ENCODE measurements at regions not wholly inside any gene's neighbourhood (a gene's known extent, or its start where the extent isn't known, plus 50 kb on each side); places are given as distances from the start of the nearest gene placed in this dataset.

DNA sequence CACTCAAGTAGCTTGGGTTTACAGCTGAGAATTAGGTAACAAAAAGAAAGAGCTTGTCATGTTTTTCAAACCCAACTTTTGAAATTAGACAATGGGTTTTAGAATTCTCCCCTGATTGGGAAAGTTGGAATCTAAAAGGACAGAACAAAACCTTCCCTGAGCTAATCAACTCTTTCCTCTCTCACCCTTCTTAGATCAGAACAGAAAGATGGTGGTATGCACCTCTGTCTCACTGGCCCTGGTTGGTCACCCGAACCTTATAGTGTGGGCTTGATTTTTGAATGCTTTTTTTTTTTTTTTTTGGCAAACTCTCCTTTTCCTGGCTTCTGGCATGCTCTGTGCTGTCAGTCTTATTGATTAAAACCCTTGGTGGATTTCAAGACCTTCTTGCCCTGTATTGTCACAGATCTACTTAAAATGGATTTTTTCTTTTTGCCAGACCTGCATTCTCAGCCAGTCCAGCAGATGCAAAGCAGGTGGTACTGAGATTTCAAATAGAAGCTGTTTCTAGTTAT is 251.1 kb upstream of the RMST start:
- H3K79me2 ChIP-seq (ENCODE audit: insufficient read depth, low read length): no peaks in the 10 kb centered on the region
- intact Hi-C loops (cut with micrococcal nuclease): no loop called here
- ChIA-PET CTCF (no interaction called here), RAD21 (ENCODE audit: low non-redundant PET in 1 of 2, low total read pairs in 2 of 2, uncharacterized antibody in 2 of 2, unreplicated experiment in 2 of 2) (no interaction called here), POLR2A (no interaction called here)
- H3K4me1 ChIP-seq (ENCODE audit: control insufficient read depth in 1 of 2, insufficient read depth in 2 of 2, low read length in 2 of 2): no peaks in the 10 kb centered on the region
- H3K9me3 ChIP-seq (ENCODE audit: control insufficient read depth in 1 of 2, insufficient read depth in 1 of 2, low read depth in 1 of 2, low read length in 2 of 2): no peaks in the 10 kb centered on the region
- no peak overlapping the region for H3K4me3 ChIP-seq (replicated peaks in 1 of 2; ENCODE audit: low read depth in 1 of 2, low read length in 2 of 2)
- no peak overlapping the region for H3K27ac ChIP-seq (ENCODE audit: low read depth, low read length)
- DNase-seq (ENCODE audit: low read depth, low spot score) (no peak), ATAC-seq (no peak)
- no peaks in the 10 kb centered on the region for H4K20me1 ChIP-seq (ENCODE audit: insufficient read depth)
- H3K9me2 ChIP-seq (ENCODE audit: insufficient read depth): no peaks in the 10 kb centered on the region
- no peaks in the 10 kb centered on the region for H3K27me3 ChIP-seq (ENCODE audit: insufficient read depth, low read length)
- no TSS peak for BruUV-seq (replicated peaks)
- H3K4me2 ChIP-seq (ENCODE audit: low read length): no peak overlapping the region
- H3K9ac ChIP-seq (ENCODE audit: low read length): no peak overlapping the region
- no peaks in the 10 kb centered on the region for H3K36me3 ChIP-seq (ENCODE audit: control insufficient read depth in 1 of 2, insufficient read depth in 2 of 2, low read length in 2 of 2)
- TF ChIP-seq, protein P1, sequence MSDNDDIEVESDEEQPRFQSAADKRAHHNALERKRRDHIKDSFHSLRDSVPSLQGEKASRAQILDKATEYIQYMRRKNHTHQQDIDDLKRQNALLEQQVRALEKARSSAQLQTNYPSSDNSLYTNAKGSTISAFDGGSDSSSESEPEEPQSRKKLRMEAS (IDR thresholded peaks at IDR 0.05): no peak
- TF ChIP-seq SIN3A (IDR thresholded peaks at IDR 0.05; ENCODE audit: low read depth) (no peak), RAD21 (IDR thresholded peaks at IDR 0.05; ENCODE audit: low read depth) (no peak), YY1 (IDR thresholded peaks at IDR 0.05; ENCODE audit: extremely low read depth, insufficient replicate concordance, low read depth, low read length) (no peak), TCF7L2 (IDR thresholded peaks at IDR 0.05; ENCODE audit: borderline replicate concordance, extremely low read depth, insufficient read depth, insufficient read length) (no peak), ZNF274 (IDR thresholded peaks at IDR 0.05; ENCODE audit: low read depth, low read length) (no peak)
- TF ChIP-seq, protein P2, sequence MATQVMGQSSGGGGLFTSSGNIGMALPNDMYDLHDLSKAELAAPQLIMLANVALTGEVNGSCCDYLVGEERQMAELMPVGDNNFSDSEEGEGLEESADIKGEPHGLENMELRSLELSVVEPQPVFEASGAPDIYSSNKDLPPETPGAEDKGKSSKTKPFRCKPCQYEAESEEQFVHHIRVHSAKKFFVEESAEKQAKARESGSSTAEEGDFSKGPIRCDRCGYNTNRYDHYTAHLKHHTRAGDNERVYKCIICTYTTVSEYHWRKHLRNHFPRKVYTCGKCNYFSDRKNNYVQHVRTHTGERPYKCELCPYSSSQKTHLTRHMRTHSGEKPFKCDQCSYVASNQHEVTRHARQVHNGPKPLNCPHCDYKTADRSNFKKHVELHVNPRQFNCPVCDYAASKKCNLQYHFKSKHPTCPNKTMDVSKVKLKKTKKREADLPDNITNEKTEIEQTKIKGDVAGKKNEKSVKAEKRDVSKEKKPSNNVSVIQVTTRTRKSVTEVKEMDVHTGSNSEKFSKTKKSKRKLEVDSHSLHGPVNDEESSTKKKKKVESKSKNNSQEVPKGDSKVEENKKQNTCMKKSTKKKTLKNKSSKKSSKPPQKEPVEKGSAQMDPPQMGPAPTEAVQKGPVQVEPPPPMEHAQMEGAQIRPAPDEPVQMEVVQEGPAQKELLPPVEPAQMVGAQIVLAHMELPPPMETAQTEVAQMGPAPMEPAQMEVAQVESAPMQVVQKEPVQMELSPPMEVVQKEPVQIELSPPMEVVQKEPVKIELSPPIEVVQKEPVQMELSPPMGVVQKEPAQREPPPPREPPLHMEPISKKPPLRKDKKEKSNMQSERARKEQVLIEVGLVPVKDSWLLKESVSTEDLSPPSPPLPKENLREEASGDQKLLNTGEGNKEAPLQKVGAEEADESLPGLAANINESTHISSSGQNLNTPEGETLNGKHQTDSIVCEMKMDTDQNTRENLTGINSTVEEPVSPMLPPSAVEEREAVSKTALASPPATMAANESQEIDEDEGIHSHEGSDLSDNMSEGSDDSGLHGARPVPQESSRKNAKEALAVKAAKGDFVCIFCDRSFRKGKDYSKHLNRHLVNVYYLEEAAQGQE (IDR thresholded peaks at IDR 0.05; ENCODE audit: low read depth): no peak
- H2AFZ ChIP-seq (ENCODE audit: low read depth, low read length, poor library complexity, severe bottlenecking): no peak overlapping the region

Data from HCT116 (cell line).